ENCODE measurements at regions not wholly inside any gene's neighbourhood (a gene's known extent, or its start where the extent isn't known, plus 50 kb on each side); places are given as distances from the start of the nearest gene placed in this dataset.

- no peak overlapping the region for H3K27ac ChIP-seq
- 0 out of 2 replicates have a peak, but pooled peaks cover 5% of the 10 kb centered on the region for H3K27me3 ChIP-seq (ENCODE audit: insufficient read depth, low read depth)
- no TSS peak for BruUV-seq (replicated peaks)
- intact Hi-C loops (cut with micrococcal nuclease; ENCODE audit: unreplicated experiment) = no loop called here
- H3K79me2 ChIP-seq (ENCODE audit: low read depth) = no peaks in the 10 kb centered on the region
- H2AFZ ChIP-seq = no peak overlapping the region
- no peak overlapping the region for H3K4me2 ChIP-seq
- DNase-seq = no peak
- TF ChIP-seq EZH2 (IDR thresholded peaks at IDR 0.05; ENCODE audit: low read depth) = no peak
- TF ChIP-seq CTCF (conservative IDR thresholded peaks at IDR 0.05) = no peak
- no peaks in the 10 kb centered on the region for H3F3A ChIP-seq (ENCODE audit: insufficient read depth, low read depth)
- no peaks in the 10 kb centered on the region for H4K20me1 ChIP-seq (ENCODE audit: insufficient read depth)
- POLR2A ChIA-PET (ENCODE audit: unreplicated experiment) = no interaction called here
- CTCF ChIA-PET = no interaction called here
- H3K4me1 ChIP-seq (replicated peaks; ENCODE audit: insufficient read depth) = no peaks in the 10 kb centered on the region
- H3K4me3 ChIP-seq = no peak overlapping the region
- H3K9me3 ChIP-seq (ENCODE audit: insufficient read depth, low read depth) = no peaks in the 10 kb centered on the region
- H3K36me3 ChIP-seq (ENCODE audit: low read depth) = no peaks in the 10 kb centered on the region
- no peaks in the 10 kb centered on the region for H3K9me2 ChIP-seq (ENCODE audit: insufficient read depth)
Observed at GRCh38 chr1:166343276-166343675, 176.5 kb upstream of the FAM78B start.

GRCh38 chr1:166350490-166350889 is 183.7 kb upstream of the FAM78B start:
- H2AFZ ChIP-seq = no peak overlapping the region
- no peaks in the 10 kb centered on the region for H3F3A ChIP-seq (ENCODE audit: insufficient read depth, low read depth)
- no peaks in the 10 kb centered on the region for H4K20me1 ChIP-seq (ENCODE audit: insufficient read depth)
- intact Hi-C loops (cut with micrococcal nuclease; ENCODE audit: unreplicated experiment) = no loop called here
- DNase-seq = no peak
- H3K79me2 ChIP-seq (ENCODE audit: low read depth) = no peaks in the 10 kb centered on the region
- H3K36me3 ChIP-seq (ENCODE audit: low read depth) = no peaks in the 10 kb centered on the region
- no peak overlapping the region for H3K4me3 ChIP-seq
- ChIA-PET CTCF (no interaction called here), POLR2A (ENCODE audit: unreplicated experiment) (no interaction called here)
- H3K4me2 ChIP-seq = no peak overlapping the region
- no peaks in the 10 kb centered on the region for H3K4me1 ChIP-seq (replicated peaks; ENCODE audit: insufficient read depth)
- BruUV-seq (replicated peaks) = no TSS peak
- no peaks in the 10 kb centered on the region for H3K9me3 ChIP-seq (ENCODE audit: insufficient read depth, low read depth)
- peaks cover 52% of the 10 kb centered on the region for H3K27me3 ChIP-seq (ENCODE audit: insufficient read depth, low read depth)
- no peak overlapping the region for H3K27ac ChIP-seq
- no peak for TF ChIP-seq EZH2 (IDR thresholded peaks at IDR 0.05; ENCODE audit: low read depth)
- TF ChIP-seq CTCF (conservative IDR thresholded peaks at IDR 0.05) = no peak
- no peaks in the 10 kb centered on the region for H3K9me2 ChIP-seq (ENCODE audit: insufficient read depth)

- H3K36me3 ChIP-seq (ENCODE audit: low read depth) = no peaks in the 10 kb centered on the region
- TF ChIP-seq EZH2 (IDR thresholded peaks at IDR 0.05; ENCODE audit: low read depth) (no peak), CTCF (conservative IDR thresholded peaks at IDR 0.05) (no peak)
- ChIA-PET POLR2A (ENCODE audit: unreplicated experiment) (no interaction called here), CTCF (no interaction called here)
- H3K79me2 ChIP-seq (ENCODE audit: low read depth) = no peaks in the 10 kb centered on the region
- H3F3A ChIP-seq (ENCODE audit: insufficient read depth, low read depth) = no peaks in the 10 kb centered on the region
- H4K20me1 ChIP-seq (ENCODE audit: insufficient read depth) = no peaks in the 10 kb centered on the region
- H3K4me1 ChIP-seq (replicated peaks; ENCODE audit: insufficient read depth) = no peaks in the 10 kb centered on the region
- H3K27ac ChIP-seq = no peak overlapping the region
- no peaks in the 10 kb centered on the region for H3K9me3 ChIP-seq (ENCODE audit: insufficient read depth, low read depth)
- no peak for DNase-seq
- no peaks in the 10 kb centered on the region for H3K9me2 ChIP-seq (ENCODE audit: insufficient read depth)
- no TSS peak for BruUV-seq (replicated peaks)
- H2AFZ ChIP-seq = no peak overlapping the region
- no peak overlapping the region for H3K4me2 ChIP-seq
- H3K4me3 ChIP-seq = no peak overlapping the region
- peaks cover 53% of the 10 kb centered on the region for H3K27me3 ChIP-seq (ENCODE audit: insufficient read depth, low read depth)
- intact Hi-C loops (cut with micrococcal nuclease; ENCODE audit: unreplicated experiment) = no loop called here
Observed at GRCh38 chr1:166351676-166352075, 184.9 kb upstream of the FAM78B start.
